GM23338 (cell line): ENCODE measurements at regions not wholly inside any gene's neighbourhood (a gene's known extent, or its start where the extent isn't known, plus 50 kb on each side); places are given as distances from the start of the nearest gene placed in this dataset.

ENCODE experiments used
- ATAC-seq: fragments of 200-7000 bp; cut with Tn5 transposase; 3 replicates; pipeline ENCODE4 v1.9.1; 2020
- DNase-seq: peaks from one replicate; pipeline ENCODE4 v3.0.0-alpha.2; 2015; ENCODE audit warnings: low spot score
- H2AFZ ChIP-seq: fragments of 200-600 bp; sonication (generic); 2 replicates; pipeline ENCODE4 v1.8.0; 2016; ENCODE audit warnings: antibody characterized with exemption, mild to moderate bottlenecking, moderate library complexity
- H3F3A ChIP-seq: fragments of 200-600 bp; sonication (generic); replicated peaks from 2 replicates; pipeline ENCODE4 v1.8.0; 2017; ENCODE audit warnings: antibody characterized with exemption, mixed run types, low read depth
- H3K27ac ChIP-seq: fragments of 200-600 bp; sonication (generic); 2 replicates; pipeline ENCODE4 v1.6.1; 2016; ENCODE audit warnings: low read depth
- H3K27me3 ChIP-seq: fragments of 200-600 bp; sonication (generic); 2 replicates; pipeline ENCODE4 v1.8.0; 2016; ENCODE audit warnings: mild to moderate bottlenecking, mixed run types, moderate library complexity; ENCODE audit not compliant: insufficient read depth
- H3K36me3 ChIP-seq: fragments of 200-600 bp; sonication (generic); 2 replicates; pipeline ENCODE4 v1.8.0; 2016; ENCODE audit warnings: mild to moderate bottlenecking; ENCODE audit not compliant: insufficient read depth
- H3K4me1 ChIP-seq: fragments of 200-600 bp; sonication (generic); 2 replicates; pipeline ENCODE4 v1.8.0; 2016; ENCODE audit warnings: mild to moderate bottlenecking, moderate library complexity; ENCODE audit not compliant: insufficient read depth
- H3K4me2 ChIP-seq: fragments of 200-600 bp; sonication (generic); 2 replicates; pipeline ENCODE4 v1.7.1; 2017; ENCODE audit warnings: mixed run types
- H3K4me3 ChIP-seq: fragments of 200-600 bp; sonication (generic); 2 replicates; pipeline ENCODE4 v1.6.1; 2016; ENCODE audit warnings: mixed run types
- H3K79me2 ChIP-seq: fragments of 200-600 bp; sonication (generic); replicated peaks from 2 replicates; pipeline ENCODE4 v1.8.0; 2017; ENCODE audit warnings: mild to moderate bottlenecking; ENCODE audit not compliant: insufficient read depth
- H3K9me2 ChIP-seq: fragments of 200-600 bp; sonication (generic); 2 replicates; pipeline ENCODE4 v1.8.0; 2017; ENCODE audit not compliant: insufficient read depth
- H4K20me1 ChIP-seq: fragments of 200-600 bp; sonication (generic); replicated peaks from 2 replicates; pipeline ENCODE4 v1.8.0; 2017; ENCODE audit warnings: mild to moderate bottlenecking; ENCODE audit not compliant: insufficient read depth
- H3K27ac Mint-ChIP-seq: 2 replicates; pipeline ENCODE4 v1.8.0; 2020; ENCODE audit warnings: inconsistent platforms, mild to moderate bottlenecking, moderate library complexity, mixed read lengths
- H3K27me3 Mint-ChIP-seq: 3 replicates; pipeline ENCODE4 v1.8.0; 2022; ENCODE audit warnings: low read depth, mild to moderate bottlenecking, moderate library complexity, mixed read lengths, inconsistent platforms; ENCODE audit not compliant: insufficient read depth, poor library complexity
- H3K36me3 Mint-ChIP-seq: 3 replicates; pipeline ENCODE4 v1.8.0; 2021; ENCODE audit warnings: low read depth, mild to moderate bottlenecking, inconsistent platforms, moderate library complexity, mixed read lengths
- H3K4me1 Mint-ChIP-seq: 3 replicates; pipeline ENCODE4 v1.8.0; 2020; ENCODE audit warnings: mild to moderate bottlenecking, inconsistent platforms, mixed read lengths
- H3K4me3 Mint-ChIP-seq: 3 replicates; pipeline ENCODE4 v1.8.0; 2021; ENCODE audit warnings: moderate library complexity, mild to moderate bottlenecking, inconsistent platforms, mixed read lengths
- H3K9me3 Mint-ChIP-seq: 3 replicates; pipeline ENCODE4 v1.8.0; 2020; ENCODE audit warnings: moderate library complexity, mild to moderate bottlenecking, inconsistent platforms, mixed read lengths
- CREB1 ChIP-seq: fragments of 250-450 bp; sonication (Bioruptor Pico); IDR thresholded peaks from 2 replicates; pipeline ENCODE4 v1.5.0; 2020; ENCODE audit warnings: low read depth, mild to moderate bottlenecking, moderate library complexity
- CTCF ChIP-seq, 2 experiments: fragments of 200-600 bp in 1 of 2; sonication (generic) in 1 of 2; conservative IDR thresholded peaks; 2 replicates each; pipeline versions ENCODE4 v1.5.1 to v1.6.1; 2016 to 2017; ENCODE audit warnings: antibody characterized with exemption in 2 of 2, low read depth in 2 of 2, mild to moderate bottlenecking in 2 of 2, moderate library complexity in 1 of 2
- ETS1 ChIP-seq: IDR thresholded peaks from 2 replicates; pipeline ENCODE4 v1.6.1; 2016; ENCODE audit warnings: antibody characterized with exemption
- EZH2 ChIP-seq: fragments of 200-600 bp; sonication (generic); IDR thresholded peaks from one replicate; pipeline ENCODE4 v1.8.0; 2017; ENCODE audit warnings: antibody characterized with exemption, mild to moderate bottlenecking, low read depth; ENCODE audit not compliant: unreplicated experiment
- EZH2phosphoT487 ChIP-seq: fragments of 200-600 bp; sonication (generic); IDR thresholded peaks from one replicate; pipeline ENCODE4 v1.8.1; 2018; ENCODE audit warnings: antibody characterized with exemption; ENCODE audit not compliant: unreplicated experiment
- JUNB ChIP-seq: IDR thresholded peaks from one replicate; pipeline ENCODE4 v1.6.1; 2016; ENCODE audit warnings: antibody characterized with exemption; ENCODE audit not compliant: unreplicated experiment
- NANOG ChIP-seq: IDR thresholded peaks from 2 replicates; pipeline ENCODE4 v1.6.1; 2016; ENCODE audit warnings: antibody characterized with exemption, borderline replicate concordance
- POLR2AphosphoS5 ChIP-seq: IDR thresholded peaks from 2 replicates; pipeline ENCODE4 v1.6.1; 2016; ENCODE audit warnings: antibody characterized with exemption, low read depth
- REST ChIP-seq: IDR thresholded peaks from one replicate; pipeline ENCODE4 v1.6.1; 2018; ENCODE audit warnings: antibody characterized with exemption; ENCODE audit not compliant: unreplicated experiment
- STAT1 ChIP-seq: IDR thresholded peaks from one replicate; pipeline ENCODE4 v1.6.1; 2016; ENCODE audit warnings: antibody characterized with exemption; ENCODE audit not compliant: unreplicated experiment
- ZNF114 ChIP-seq: fragments of 250-450 bp; sonication (Bioruptor Pico); IDR thresholded peaks from 2 replicates; pipeline ENCODE4 v1.5.0; 2020; ENCODE audit warnings: mild to moderate bottlenecking, moderate library complexity
- ZNF331 ChIP-seq: fragments of 250-450 bp; sonication (Bioruptor Pico); IDR thresholded peaks from 2 replicates; pipeline ENCODE4 v1.5.0; 2020; ENCODE audit warnings: low read depth, mild to moderate bottlenecking, moderate library complexity
- ZNF462 ChIP-seq: fragments of 250-450 bp; sonication (Bioruptor Pico); IDR thresholded peaks from 2 replicates; pipeline ENCODE4 v1.5.0; 2020; ENCODE audit warnings: mild to moderate bottlenecking, moderate library complexity

GRCh38 chr3:153673853-153674252 lies 447.3 kb upstream of the ARHGEF26 start (continued):
- TF ChIP-seq ZNF462 (CRISPR knock-in tag) (no peak), CREB1 (CRISPR knock-in tag) (no peak), POLR2AphosphoS5 (no peak)

- no peaks in the 10 kb centered on the region for H3K9me3 Mint-ChIP-seq
- peaks cover 2% of the 10 kb centered on the region for H3K27me3 Mint-ChIP-seq
- Histone ChIP-seq H4K20me1 (no peaks in the 10 kb centered on the region), H3K4me3 (no peak overlapping the region), H3K9me2 (no peaks in the 10 kb centered on the region), H3K79me2 (no peaks in the 10 kb centered on the region), H3K4me2 (no peak overlapping the region), H3F3A (no peaks in the 10 kb centered on the region), H3K4me1 (no peaks in the 10 kb centered on the region), H3K36me3 (no peaks in the 10 kb centered on the region), H3K27ac (no peak overlapping the region), H2AFZ (no peak overlapping the region), H3K27me3 (no peaks in the 10 kb centered on the region)
- H3K4me1 Mint-ChIP-seq, result no peaks in the 10 kb centered on the region
- no peak for ATAC-seq
- DNase-seq, result no peak
- H3K27ac Mint-ChIP-seq, result no peak overlapping the region
- H3K36me3 Mint-ChIP-seq, result no peaks in the 10 kb centered on the region
- no peak overlapping the region for H3K4me3 Mint-ChIP-seq
- TF ChIP-seq POLR2AphosphoS5 (no peak), EZH2phosphoT487 (no peak), NANOG (no peak), EZH2 (no peak), STAT1 (no peak), JUNB (no peak), REST (no peak), ZNF331 (no peak), CTCF (conservative IDR thresholded peaks at IDR 0.05; ENCODE audit: low read depth in 2 of 2) (no peak), CREB1 (CRISPR knock-in tag) (no peak), ZNF114 (CRISPR knock-in tag) (no peak), ETS1 (no peak)
Observed at GRCh38 chr3:153679714-153680113, 441.5 kb upstream of the ARHGEF26 start.
